Endothelial cell of umbilical vein (primary cell): ENCODE measurements at regions not wholly inside any gene's neighbourhood (a gene's known extent, or its start where the extent isn't known, plus 50 kb on each side); places are given as distances from the start of the nearest gene placed in this dataset.

Experiments
- BruUV-seq: library from RNA; stranded (reverse); fragments of 400-500 nt; replicated peaks from 2 replicates; lab custom pipeline; 2021; lab: Mats Ljungman, UMichigan
- CTCF ChIA-PET: fragments of 300-600, 350-600 bp; sonication (Branson Sonifier 250); formaldehyde crosslinking; loops from one replicate; lab custom pipeline; 2021; ENCODE audit warnings: antibody characterized with exemption, inconsistent platforms; lab: Charles Lee
- POLR2A ChIA-PET: fragments of 300-600, 350-600 bp; sonication (Branson Sonifier 250); formaldehyde crosslinking; loops from one replicate; lab custom pipeline; 2021; ENCODE audit warnings: antibody characterized with exemption, inconsistent platforms; lab: Charles Lee
- DNase-seq: peaks from one replicate; pipeline ENCODE4 v3.0.0-alpha.2; 2011; ENCODE audit warnings: low read depth, low spot score
- FAIRE-seq: peaks from 2 replicates; lab custom pipeline; 2011; peaks lifted over from hg19 to GRCh38; lab: Jason Lieb, UNC
- H2AFZ ChIP-seq: 2 replicates; pipeline ENCODE4 v1.6.0; 2012; ENCODE audit warnings: low read depth, low read length, control low read depth, inconsistent platforms
- H3K27ac ChIP-seq: 2 replicates; pipeline ENCODE4 v1.5.1; 2011; ENCODE audit warnings: low read depth, mild to moderate bottlenecking, control low read depth, low read length, moderate library complexity; ENCODE audit not compliant: insufficient read depth
- H3K27me3 ChIP-seq, 2 experiments: 2 replicates each; pipeline versions ENCODE4 v1.6.0 to v1.6.1; 2011; ENCODE audit warnings: low read length in 2 of 2, mixed read lengths in 1 of 2; ENCODE audit not compliant: control insufficient read depth in 2 of 2, insufficient read depth in 2 of 2
- H3K36me3 ChIP-seq, 2 experiments: 2 replicates in 1 of 2; 3 replicates in 1 of 2; pipeline ENCODE4 v1.5.1; 2011; ENCODE audit warnings: low read length in 2 of 2, mild to moderate bottlenecking in 1 of 2, moderate library complexity in 1 of 2; ENCODE audit not compliant: control insufficient read depth in 2 of 2, insufficient read depth in 2 of 2; ENCODE audit errors: extremely low read depth in 1 of 2
- H3K4me1 ChIP-seq: 3 replicates; pipeline ENCODE4 v1.5.1; 2011; ENCODE audit warnings: mild to moderate bottlenecking, low read length; ENCODE audit not compliant: control insufficient read depth, insufficient read depth; ENCODE audit errors: extremely low read depth
- H3K4me2 ChIP-seq: 2 replicates; pipeline ENCODE4 v1.6.1; 2011; ENCODE audit warnings: low read length, control low read depth, mixed read lengths; ENCODE audit not compliant: insufficient read depth
- H3K4me3 ChIP-seq, 3 experiments: fragments of 200-600 bp in 1 of 3; sonication (generic), shearing (Covaris generic) in 1 of 3; replicated peaks in 1 of 3; 2 replicates each; pipeline ENCODE4 v1.5.1; 2011 to 2016; ENCODE audit warnings: control low read depth in 3 of 3, low read length in 3 of 3, mild to moderate bottlenecking in 2 of 3, inconsistent platforms in 1 of 3, low read depth in 1 of 3, moderate library complexity in 1 of 3; ENCODE audit not compliant: insufficient read depth in 1 of 3
- H3K79me2 ChIP-seq: 2 replicates; pipeline ENCODE4 v1.6.0; 2012; ENCODE audit warnings: low read length, inconsistent platforms; ENCODE audit not compliant: control insufficient read depth, insufficient read depth
- H3K9ac ChIP-seq: replicated peaks from 2 replicates; pipeline ENCODE3; 2011; ENCODE audit warnings: low read length, control low read depth; ENCODE audit not compliant: insufficient read depth; ENCODE audit errors: extremely low read depth
- H3K9me1 ChIP-seq: replicated peaks from 3 replicates; pipeline ENCODE4 v1.6.0; 2011; ENCODE audit warnings: mild to moderate bottlenecking, low read length; ENCODE audit not compliant: control insufficient read depth, insufficient read depth; ENCODE audit errors: extremely low read depth
- H3K9me3 ChIP-seq: replicated peaks from 2 replicates; pipeline ENCODE4 v1.5.1; 2012; ENCODE audit warnings: low read length, inconsistent platforms; ENCODE audit not compliant: control insufficient read depth, insufficient read depth
- H4K20me1 ChIP-seq: replicated peaks from 2 replicates; pipeline ENCODE3; 2011; ENCODE audit warnings: mild to moderate bottlenecking, low read length; ENCODE audit not compliant: control insufficient read depth, insufficient read depth; ENCODE audit errors: extremely low read depth
- CTCF ChIP-seq, 2 donors: IDR thresholded peaks; 1 replicate in 1 of 2; 2 replicates in 1 of 2; pipeline ENCODE4 v1.5.1; 2011; ENCODE audit warnings: low read length in 2 of 2, mild to moderate bottlenecking in 2 of 2, moderate library complexity in 2 of 2, control low read depth in 1 of 2, inconsistent platforms in 1 of 2, low read depth in 1 of 2; ENCODE audit not compliant: insufficient read depth in 1 of 2; ENCODE audit errors: extremely low read depth in 1 of 2
- EZH2 ChIP-seq: IDR thresholded peaks from 2 replicates; pipeline ENCODE4 v1.6.1; 2012; ENCODE audit warnings: borderline replicate concordance, low read depth, mild to moderate bottlenecking, moderate library complexity, low read length, inconsistent platforms; ENCODE audit not compliant: severe bottlenecking
- FOS ChIP-seq: IDR thresholded peaks from 2 replicates; pipeline ENCODE4 v1.6.1; 2011; ENCODE audit warnings: mild to moderate bottlenecking, low read length, moderate library complexity, borderline replicate concordance; ENCODE audit not compliant: insufficient read depth
- GATA2 ChIP-seq: IDR thresholded peaks from 2 replicates; pipeline ENCODE4 v1.7.0; 2011; ENCODE audit warnings: low read depth, mild to moderate bottlenecking, moderate library complexity, mixed read lengths, low read length; ENCODE audit not compliant: insufficient read length, insufficient read depth
- JUN ChIP-seq: IDR thresholded peaks from 2 replicates; pipeline ENCODE4 v1.6.1; 2011; ENCODE audit warnings: borderline replicate concordance, low read depth; ENCODE audit not compliant: insufficient read length, insufficient read depth
- MAX ChIP-seq: IDR thresholded peaks from 2 replicates; pipeline ENCODE4 v1.6.1; 2011; ENCODE audit not compliant: insufficient read depth, insufficient read length
- MYC ChIP-seq: IDR thresholded peaks from one replicate; pipeline ENCODE4 v1.6.1; 2011; ENCODE audit warnings: mild to moderate bottlenecking, low read depth, low read length
- POLR2AphosphoS5 ChIP-seq: IDR thresholded peaks from 2 replicates; pipeline ENCODE4 v1.6.1; 2012; ENCODE audit warnings: low read depth, mild to moderate bottlenecking, control low read depth, low read length, moderate library complexity; ENCODE audit not compliant: insufficient read depth
- dilution Hi-C: fragments of 300-500 bp; cut with MboI; formaldehyde crosslinking; loops from one replicate; pipeline ENCODE4 v1.15.0; 2019; ENCODE audit warnings: low sequenced_read_pairs; ENCODE audit not compliant: extremely low pct_ligation_motif_present
- intact Hi-C: fragments of 100-400 bp; cut with micrococcal nuclease; formaldehyde crosslinking; loops from one replicate; pipeline ENCODE4 v1.10.0; 2022

DNA sequence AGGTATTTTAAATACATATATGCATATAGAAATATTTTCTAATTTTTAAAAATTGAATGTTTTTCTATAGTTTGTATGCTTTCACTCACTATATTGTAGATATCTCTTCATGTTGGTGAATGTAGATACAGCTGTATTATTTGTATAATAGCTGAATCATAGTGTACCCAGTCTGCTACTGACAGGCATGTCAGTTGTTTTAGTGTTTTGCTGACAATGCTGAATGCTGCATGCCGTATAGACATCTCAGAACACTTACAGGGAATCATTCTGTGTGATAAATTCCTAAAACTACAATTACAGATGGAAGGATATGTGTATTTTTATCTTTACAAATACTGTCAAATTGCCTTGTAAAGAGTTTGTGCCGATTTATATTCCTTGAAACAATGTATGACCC is 175.4 kb downstream of the SIM1 start:
- Histone ChIP-seq H3K4me1 (peaks cover 13% of the 10 kb centered on the region), H4K20me1 (no peaks in the 10 kb centered on the region), H3K4me2 (peak overlapping the region; percentile 17), H3K9me1 (no peaks in the 10 kb centered on the region), H3K79me2 (no peaks in the 10 kb centered on the region), H3K36me3 (no peaks in the 10 kb centered on the region), H3K27ac (peak overlapping the region; percentile 11), H3K4me3 (no peak overlapping the region), H2AFZ (no peak overlapping the region), H3K27me3 (no peaks in the 10 kb centered on the region), H3K9ac (peak overlapping the region; percentile 23), H3K9me3 (no peaks in the 10 kb centered on the region)
- no TSS peak for BruUV-seq
- peak; percentile 56 for FAIRE-seq
- intact Hi-C loops, result no loop called here
- no peak for DNase-seq
- TF ChIP-seq MAX (no peak), FOS (peak; percentile 14)
- POLR2A ChIA-PET, result interaction anchor here (0.7 kb wide), 1 partner anchor 26 kb away, joined by 3 read pairs; no protein-coding TSS in a partner anchor
- dilution Hi-C loops, result no loop called here
- CTCF ChIA-PET, result interaction anchor here (0.9 to 1.4 kb wide), 3 partner anchors 31 to 155 kb away, joined by 3 read pairs; no protein-coding TSS in a partner anchor

GRCh38 chr6:100288311-100288710 is 176.4 kb downstream of the SIM1 start:
- no peak overlapping the region for H3K4me3 ChIP-seq
- no peaks in the 10 kb centered on the region for H3K9me1 ChIP-seq
- dilution Hi-C loops, result no loop called here
- H3K27me3 ChIP-seq, result no peaks in the 10 kb centered on the region
- no TSS peak for BruUV-seq
- H3K9me3 ChIP-seq, result no peaks in the 10 kb centered on the region
- DNase-seq, result no peak
- H3K9ac ChIP-seq, result no peak overlapping the region
- H3K36me3 ChIP-seq, result no peaks in the 10 kb centered on the region
- no peak for TF ChIP-seq GATA2
- TF ChIP-seq POLR2AphosphoS5, result no peak
- no peak for TF ChIP-seq CTCF (IDR thresholded peaks at IDR 0.05; ENCODE audit: extremely low read depth in 1 of 2, insufficient read depth in 1 of 2, low read depth in 1 of 2, low read length in 2 of 2)
- TF ChIP-seq EZH2, result no peak
- TF ChIP-seq MYC, result no peak
- TF ChIP-seq FOS, result no peak
- no peak for TF ChIP-seq JUN
- no peak overlapping the region for H2AFZ ChIP-seq
- H3K4me1 ChIP-seq, result peaks cover 10% of the 10 kb centered on the region
- H3K4me2 ChIP-seq, result no peak overlapping the region
- H3K27ac ChIP-seq, result no peak overlapping the region
- no peaks in the 10 kb centered on the region for H4K20me1 ChIP-seq
- intact Hi-C loops, result no loop called here
- FAIRE-seq, result no peak
- ChIA-PET POLR2A (interaction anchor here (1.2 kb wide), 1 partner anchor 9 kb away, joined by 3 read pairs; no protein-coding TSS in a partner anchor), CTCF (interaction anchor here (1.4 kb wide), 1 partner anchor 30 kb away, joined by 3 read pairs; no protein-coding TSS in a partner anchor)
- H3K79me2 ChIP-seq, result no peaks in the 10 kb centered on the region
